ENCODE measurements at regions not wholly inside any gene's neighbourhood (a gene's known extent, or its start where the extent isn't known, plus 50 kb on each side); places are given as distances from the start of the nearest gene placed in this dataset.

DNA sequence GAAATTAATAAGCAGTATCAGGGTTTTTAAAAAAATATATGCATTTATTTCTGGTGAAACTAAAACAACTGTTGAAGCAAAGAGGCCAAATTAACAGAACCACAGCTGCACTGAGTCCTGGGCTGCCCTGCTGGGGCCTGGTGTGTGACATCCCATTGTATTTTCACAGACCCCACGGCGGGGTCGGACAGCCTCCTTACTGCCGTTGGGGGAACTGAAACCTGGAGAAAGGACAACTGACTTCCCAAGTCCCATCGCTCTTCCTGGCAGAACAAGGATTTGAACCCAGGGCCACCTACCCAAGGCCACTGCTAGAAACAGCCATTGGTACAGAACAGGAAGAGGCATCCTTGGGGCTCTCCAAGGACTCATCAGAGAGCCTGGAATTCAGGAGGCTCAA is 114.8 kb upstream of the SFSWAP start:
- no peak for TF ChIP-seq CTCF (IDR thresholded peaks at IDR 0.05)
- no peak for TF ChIP-seq POLR2A (IDR thresholded peaks at IDR 0.05)

Measured in lower leg skin (tissue), 3 donors.